GM18511 (cell line): ENCODE measurements at regions not wholly inside any gene's neighbourhood (a gene's known extent, or its start where the extent isn't known, plus 50 kb on each side); places are given as distances from the start of the nearest gene placed in this dataset.
"Not testable (repeated sequence)": the region's sequence is repeated elsewhere in the genome, so short reads cannot be mapped to it uniquely, and the experiment has no call there.

Experiments used
- ATAC-seq: cut with Tn5 transposase; IDR thresholded peaks from one replicate; pipeline ENCODE4 v1.9.1; 2021; ENCODE audit warnings: mild to moderate bottlenecking, moderate library complexity; ENCODE audit not compliant: unreplicated experiment

DNA sequence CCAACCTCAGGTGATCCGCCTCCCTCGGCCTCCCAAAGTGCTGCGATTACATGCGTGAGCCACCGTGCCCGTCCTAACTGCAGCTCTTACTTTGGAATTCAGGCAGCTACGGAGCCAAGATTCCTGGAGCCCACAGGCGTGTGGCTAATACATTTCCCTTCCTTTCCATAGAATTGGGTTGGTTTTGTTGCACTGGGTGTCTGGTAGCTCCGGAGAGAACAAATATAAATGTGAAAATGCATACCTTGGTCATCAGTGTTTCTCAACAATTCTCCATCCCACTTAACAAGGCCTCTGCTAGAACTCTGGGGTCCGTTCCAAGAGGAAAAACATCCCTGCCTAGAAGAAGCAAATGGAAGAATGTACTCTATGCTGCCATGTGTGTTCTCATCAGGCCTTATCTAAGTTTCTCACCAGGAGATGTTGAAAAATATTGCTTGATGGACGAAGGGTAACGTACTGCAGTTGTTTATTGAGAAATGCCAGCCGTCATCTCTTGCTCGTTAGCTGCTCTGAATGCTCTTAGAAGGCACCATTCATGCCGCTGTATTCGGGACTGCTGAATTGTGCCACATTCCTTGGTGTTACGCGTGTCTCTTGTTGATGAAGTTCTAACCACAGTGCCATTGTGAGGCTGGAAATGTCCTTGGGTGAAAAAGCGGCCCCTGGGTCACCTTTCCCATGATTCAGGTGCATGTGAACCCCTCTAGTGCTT, 50.5 kb upstream of the CD99 start:
- no peak for ATAC-seq

GRCh38 chrX:2638279-2638678, 52.8 kb upstream of the CD99 start:
- no peak for ATAC-seq

GRCh38 chrX:2635342-2635741, 55.8 kb upstream of the CD99 start:
- ATAC-seq, result no peak

DNA sequence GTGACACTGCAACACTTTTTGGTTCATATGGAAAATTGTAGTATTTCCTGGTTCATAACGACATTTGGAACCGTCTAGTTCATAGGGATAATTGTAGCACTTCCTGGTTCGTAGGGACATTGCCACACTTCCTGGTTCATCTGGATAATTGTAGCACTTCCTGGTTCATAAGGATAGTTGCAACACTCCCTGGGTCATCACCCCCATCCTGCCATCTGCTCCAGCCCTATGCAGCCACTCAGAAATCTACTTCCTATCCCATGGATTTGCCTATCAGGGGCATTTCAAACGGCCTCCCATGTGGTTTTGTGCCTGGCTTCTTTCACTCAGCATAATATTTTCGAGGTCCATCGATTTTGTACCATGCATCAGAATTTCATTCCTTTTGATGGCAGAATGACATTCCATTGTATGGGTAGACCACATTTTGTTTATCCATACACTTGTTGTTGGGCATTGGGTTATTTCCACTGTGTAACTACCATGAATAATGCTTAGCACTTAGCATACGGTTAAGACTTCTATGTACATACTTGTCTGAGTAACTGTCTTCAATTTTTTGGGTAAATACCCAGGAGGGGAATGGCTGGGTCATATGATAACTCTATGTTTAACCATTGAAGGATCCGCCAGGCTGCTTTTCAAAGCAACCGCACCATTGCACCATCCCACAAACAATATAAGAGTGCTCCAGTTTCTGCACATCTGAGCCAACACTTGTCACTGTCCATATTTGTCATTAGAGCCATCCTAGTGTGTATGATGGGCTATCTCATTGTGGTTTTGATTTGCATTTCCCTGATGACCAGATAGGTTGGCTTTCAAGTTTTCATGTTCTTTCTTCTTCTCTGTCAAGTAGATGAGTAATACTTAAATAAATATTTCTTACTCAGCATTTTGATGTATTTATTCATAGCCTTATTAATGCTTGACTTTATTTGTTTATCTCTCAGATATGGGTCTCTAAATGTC, 58.3 kb upstream of the CD99 start:
- no peak for ATAC-seq

DNA sequence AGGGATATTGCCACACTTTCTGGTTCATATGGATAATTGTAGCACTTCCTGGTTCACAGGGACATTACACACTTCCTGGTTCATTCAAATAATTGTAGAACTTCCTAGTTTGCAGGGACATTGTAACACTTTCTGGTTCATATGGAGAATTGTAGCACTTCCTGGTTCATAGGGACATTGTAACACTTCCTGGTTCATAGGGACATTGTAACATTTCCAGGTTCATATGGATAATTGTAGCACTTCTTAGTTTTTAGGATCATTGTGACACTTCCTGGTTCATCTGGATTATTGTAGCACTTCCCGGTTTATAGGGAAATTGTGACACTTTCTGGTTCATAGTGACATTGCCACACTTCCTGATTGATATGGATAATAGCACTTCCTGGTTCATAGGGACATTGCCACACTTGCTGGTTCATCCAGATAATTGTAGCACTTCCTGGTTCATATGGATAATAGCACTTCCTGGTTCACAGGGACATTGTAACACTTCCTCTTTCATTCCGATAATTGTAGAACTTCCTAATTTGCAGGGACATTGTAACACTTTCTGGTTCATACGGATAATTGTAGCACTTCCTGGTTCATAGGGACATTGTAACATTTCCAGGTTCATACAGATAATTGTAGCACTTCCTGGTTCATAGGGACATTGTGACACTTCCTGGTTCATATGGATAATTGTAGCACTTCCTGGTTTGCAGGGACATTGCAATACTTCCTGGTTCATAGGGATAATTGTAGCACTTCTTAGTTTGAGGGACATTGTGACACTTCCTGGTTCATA, 59.2 kb upstream of the CD99 start:
- ATAC-seq, result no peak

DNA sequence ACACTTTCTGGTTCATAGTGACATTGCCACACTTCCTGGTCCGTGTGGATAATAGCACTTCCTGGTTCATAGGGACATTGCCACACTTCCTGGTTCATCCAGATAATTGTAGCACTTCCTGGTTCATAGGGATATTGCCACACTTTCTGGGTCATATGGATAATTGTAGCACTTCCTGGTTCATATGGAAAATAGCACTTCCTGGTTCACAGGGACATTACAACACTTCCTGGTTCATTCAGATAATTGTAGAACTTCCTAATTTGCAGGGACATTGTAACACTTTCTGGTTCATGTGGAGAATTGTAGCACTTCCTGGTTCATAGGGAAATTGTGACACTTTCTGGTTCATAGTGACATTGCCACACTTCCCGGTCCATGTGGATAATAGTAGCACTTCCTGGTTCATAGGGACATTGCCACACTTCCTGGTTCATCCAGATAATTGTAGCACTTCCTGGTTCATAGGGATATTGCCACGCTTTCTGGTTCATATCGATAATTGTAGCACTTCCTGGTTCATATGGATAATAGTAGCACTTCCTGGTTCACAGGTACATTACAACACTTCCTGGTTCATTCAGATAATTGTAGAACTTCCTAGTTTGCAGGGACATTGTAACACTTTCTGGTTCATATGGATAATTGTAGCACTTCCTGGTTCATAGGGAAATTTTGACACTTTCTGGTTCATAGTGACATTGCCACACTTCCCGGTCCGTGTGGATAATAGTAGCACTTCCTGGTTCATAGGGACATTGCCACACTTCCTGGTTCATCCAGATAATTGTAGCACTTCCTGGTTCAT, 60.0 kb upstream of the CD99 start:
- ATAC-seq, result not testable (repeated sequence)

DNA sequence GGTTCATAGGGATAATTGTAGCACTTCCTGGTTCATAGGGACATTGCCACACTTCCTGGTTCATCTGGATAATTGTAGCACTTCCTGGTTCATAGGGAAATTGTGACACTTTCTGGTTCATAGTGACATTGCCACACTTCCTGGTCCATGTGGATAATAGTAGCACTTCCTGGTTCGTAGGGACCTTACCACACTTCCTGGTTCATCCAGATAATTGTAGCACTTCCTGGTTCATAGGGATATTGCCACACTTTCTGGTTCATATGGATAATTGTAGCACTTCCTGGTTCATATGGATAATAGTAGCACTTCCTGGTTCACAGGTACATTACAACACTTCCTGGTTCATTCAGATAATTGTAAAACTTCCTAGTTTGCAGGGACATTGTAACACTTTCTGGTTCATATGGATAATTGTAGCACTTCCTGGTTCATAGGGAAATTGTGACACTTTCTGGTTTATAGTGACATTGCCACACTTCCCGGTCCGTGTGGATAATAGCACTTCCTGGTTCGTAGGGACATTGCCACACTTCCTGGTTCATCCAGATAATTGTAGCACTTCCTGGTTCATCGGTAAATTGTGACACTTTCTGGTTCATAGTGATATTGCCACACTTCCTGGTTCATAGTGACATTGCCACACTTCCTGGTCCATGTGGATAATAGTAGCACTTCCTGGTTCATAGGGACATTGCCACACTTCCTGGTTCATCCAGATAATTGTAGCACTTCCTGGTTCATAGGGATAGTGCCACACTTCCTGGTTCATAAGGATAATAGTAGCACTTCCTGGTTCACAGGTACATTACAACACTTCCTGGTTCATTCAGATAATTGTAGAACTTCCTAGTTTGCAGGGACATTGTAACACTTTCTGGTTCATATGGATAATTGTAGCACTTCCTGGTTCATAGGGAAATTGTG, 60.8 kb upstream of the CD99 start:
- not testable (repeated sequence) for ATAC-seq

DNA sequence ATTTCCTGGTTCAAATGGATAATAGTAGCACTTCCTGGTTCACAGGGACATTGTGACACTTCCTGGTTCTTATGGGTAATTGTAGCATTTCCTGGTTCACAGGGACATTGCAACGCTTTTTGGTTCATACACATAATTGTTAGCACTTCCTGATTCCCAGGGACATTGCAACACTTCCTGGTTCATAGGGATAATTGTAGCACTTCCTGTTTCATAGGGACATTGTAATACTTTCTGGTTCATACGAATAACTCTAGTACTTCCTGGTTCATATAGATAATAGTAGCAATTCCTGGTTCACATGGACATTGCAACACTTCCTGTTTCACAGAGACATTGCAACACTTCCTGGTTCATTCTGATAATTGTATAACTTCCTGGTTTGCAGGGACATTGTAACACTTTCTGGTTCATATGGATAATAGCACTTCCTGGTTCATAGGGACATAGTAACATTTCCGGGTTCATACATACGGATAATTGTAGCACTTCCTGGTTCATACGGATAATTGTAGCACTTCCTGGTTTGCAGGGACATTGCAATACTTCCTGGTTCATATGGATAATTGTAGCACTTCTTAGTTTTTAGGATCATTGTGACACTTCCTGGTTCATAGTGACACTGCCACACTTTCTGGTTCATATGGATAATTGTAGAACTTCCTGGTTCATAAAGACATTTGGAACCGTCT, 61.6 kb upstream of the CD99 start:
- no peak for ATAC-seq

DNA sequence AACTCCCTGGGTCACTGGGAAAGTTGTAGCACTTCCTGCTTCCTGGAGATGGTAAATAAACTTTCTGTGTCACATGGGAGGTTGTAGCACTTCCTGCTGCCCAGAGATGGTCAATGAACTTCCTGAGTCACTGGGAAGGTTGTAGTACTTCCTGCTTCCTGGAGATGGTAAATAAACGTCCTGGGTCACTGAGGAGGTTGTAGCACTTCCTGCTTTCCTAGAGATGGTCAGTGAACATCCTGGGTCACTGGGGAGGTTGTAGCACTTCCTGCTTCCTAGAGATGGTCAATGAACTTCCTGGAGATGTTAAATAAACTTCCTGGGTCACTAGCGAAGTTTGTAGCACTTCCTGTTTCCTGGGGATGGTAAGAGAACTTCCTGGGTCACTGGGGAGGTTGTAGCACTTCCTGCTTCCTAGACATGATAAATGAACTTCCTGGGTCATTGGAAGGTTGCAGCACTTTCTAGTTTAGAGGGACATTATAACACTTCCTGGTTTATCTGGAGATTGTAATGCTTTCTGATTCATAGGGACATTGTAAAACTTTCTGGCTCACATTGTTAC, 62.3 kb upstream of the CD99 start:
- ATAC-seq, result no peak

DNA sequence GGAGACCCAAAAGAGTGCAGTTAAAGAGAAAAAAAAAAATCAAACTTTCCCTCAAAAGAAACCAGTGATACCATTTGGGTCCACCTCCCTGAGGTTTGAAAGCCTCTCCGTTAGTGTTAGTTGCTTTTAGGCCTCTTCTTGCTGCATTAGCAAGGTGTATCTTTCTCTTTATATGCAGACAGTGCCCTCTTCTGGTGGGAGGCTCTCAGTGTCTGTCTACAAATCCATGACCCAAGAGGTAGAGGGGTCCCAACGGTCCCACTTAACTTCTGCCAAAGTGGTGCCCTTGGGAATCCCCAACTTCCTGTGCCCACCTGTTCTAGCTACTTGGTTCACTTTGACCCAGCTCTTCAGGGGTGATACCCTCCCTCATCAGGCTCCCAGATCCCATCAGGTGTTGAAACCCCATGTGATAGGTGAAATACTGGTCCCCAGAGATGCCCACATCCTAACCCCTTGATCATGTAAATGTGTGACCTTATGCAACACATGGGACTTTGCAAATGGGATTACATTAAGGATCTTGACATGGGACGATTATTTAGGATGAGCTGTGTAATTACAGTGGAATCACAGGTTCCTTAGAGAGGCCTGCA, 63.7 kb upstream of the CD99 start:
- ATAC-seq, result peak; percentile 79

- no peak for ATAC-seq
Observed at GRCh38 chrX:2626750-2627149, 64.3 kb upstream of the CD99 start.

- ATAC-seq, result no peak
Observed at GRCh38 chrX:2620576-2620975, 70.5 kb upstream of the CD99 start.

GRCh38 chrX:2618516-2618915, 72.6 kb upstream of the CD99 start:
- ATAC-seq, result no peak

DNA sequence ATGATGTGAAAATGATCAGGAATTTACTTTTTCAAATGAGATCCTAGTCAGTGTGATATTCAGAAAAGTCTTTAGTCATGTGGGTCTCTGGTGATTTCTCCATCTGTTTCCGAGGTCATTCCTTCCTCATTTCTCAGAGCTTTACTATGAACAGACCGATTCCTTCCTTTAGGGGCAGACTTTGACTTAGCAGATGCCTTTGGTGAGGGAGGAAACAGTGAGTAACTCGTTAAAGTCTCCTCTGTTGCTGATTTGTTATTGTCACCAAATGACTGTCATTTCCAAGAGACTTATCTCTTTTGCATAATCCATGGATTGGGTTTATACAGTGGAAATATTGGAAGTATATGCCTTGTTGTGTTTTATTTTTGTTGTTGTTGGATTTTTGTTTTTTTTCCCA, 76.2 kb upstream of the CD99 start:
- no peak for ATAC-seq

GRCh38 chrX:2610246-2611170, 80.6 kb upstream of the CD99 start:
- ATAC-seq, result no peak

GRCh38 chrX:2609431-2610238, 81.5 kb upstream of the CD99 start:
- ATAC-seq, result peak; percentile 46
